Spleen (tissue), 7 donors: ENCODE measurements at regions not wholly inside any gene's neighbourhood (a gene's known extent, or its start where the extent isn't known, plus 50 kb on each side); places are given as distances from the start of the nearest gene placed in this dataset.

Experiments
- POLR2A ChIP-seq, 3 donors: fragments of 450-650 bp; IDR thresholded peaks; one replicate each; pipeline ENCODE4 v1.5.1; 2017; ENCODE audit warnings: antibody characterized with exemption in 3 of 3, mild to moderate bottlenecking in 1 of 3
- TF ChIP-seq, protein P1 (sequence below), 11 experiments: fragments of 200-600 bp in 7 of 11; fragments of 450-650 bp in 4 of 11; sonication (generic) in 4 of 11; IDR thresholded peaks in 8 of 11; conservative IDR thresholded peaks in 3 of 11; 1 replicate in 7 of 11; 2 replicates in 4 of 11; pipeline versions ENCODE4 v1.4.0 to v1.8.0; 2016 to 2021; ENCODE audit warnings: antibody characterized with exemption in 11 of 11, inconsistent platforms in 4 of 11, mild to moderate bottlenecking in 1 of 11
- donor health status: DM: no; HTN: no; CAD: no; lungs with moderate emphysema.
- donor health status: DM: no; HTN: no; CAD: no.
- donor health status: DM: no; HTN: no; CAD: no.

DNA sequence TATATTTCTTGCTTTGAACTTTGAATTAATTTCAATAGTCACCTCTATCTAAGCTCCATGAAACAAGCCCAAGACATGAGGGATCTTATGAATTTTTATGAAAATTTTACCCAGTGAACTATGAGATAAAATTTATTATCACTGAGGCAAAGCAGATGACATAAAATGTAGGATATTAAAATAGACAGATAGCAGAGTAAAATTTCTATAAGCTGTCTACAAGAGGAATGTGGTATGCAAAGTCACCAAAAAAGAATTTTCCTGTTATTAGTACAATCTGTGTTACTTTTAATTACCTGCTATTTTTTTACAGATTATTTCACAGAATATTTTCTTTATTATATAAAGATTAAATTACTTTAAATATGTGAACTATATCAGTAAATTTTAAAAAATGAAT is 2312.6 kb downstream of the PCDH9 start:
- TF ChIP-seq, protein P1, sequence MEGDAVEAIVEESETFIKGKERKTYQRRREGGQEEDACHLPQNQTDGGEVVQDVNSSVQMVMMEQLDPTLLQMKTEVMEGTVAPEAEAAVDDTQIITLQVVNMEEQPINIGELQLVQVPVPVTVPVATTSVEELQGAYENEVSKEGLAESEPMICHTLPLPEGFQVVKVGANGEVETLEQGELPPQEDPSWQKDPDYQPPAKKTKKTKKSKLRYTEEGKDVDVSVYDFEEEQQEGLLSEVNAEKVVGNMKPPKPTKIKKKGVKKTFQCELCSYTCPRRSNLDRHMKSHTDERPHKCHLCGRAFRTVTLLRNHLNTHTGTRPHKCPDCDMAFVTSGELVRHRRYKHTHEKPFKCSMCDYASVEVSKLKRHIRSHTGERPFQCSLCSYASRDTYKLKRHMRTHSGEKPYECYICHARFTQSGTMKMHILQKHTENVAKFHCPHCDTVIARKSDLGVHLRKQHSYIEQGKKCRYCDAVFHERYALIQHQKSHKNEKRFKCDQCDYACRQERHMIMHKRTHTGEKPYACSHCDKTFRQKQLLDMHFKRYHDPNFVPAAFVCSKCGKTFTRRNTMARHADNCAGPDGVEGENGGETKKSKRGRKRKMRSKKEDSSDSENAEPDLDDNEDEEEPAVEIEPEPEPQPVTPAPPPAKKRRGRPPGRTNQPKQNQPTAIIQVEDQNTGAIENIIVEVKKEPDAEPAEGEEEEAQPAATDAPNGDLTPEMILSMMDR (IDR thresholded peaks at IDR 0.05 in 8 of 11, conservative IDR thresholded peaks at IDR 0.05 in 3 of 11): no peak
- no peak for TF ChIP-seq POLR2A (IDR thresholded peaks at IDR 0.05)
